GM06990 (cell line): ENCODE measurements at regions not wholly inside any gene's neighbourhood (a gene's known extent, or its start where the extent isn't known, plus 50 kb on each side); places are given as distances from the start of the nearest gene placed in this dataset.
"Not testable (repeated sequence)": the region's sequence is repeated elsewhere in the genome, so short reads cannot be mapped to it uniquely, and the experiment has no call there.

Experiments
- DNase-seq: peaks from one replicate; pipeline ENCODE4 v3.0.0-alpha.2; 2011; ENCODE audit not compliant: insufficient read length; ENCODE audit errors: extremely low read depth
- H3K27me3 ChIP-seq: replicated peaks from 2 replicates; pipeline ENCODE4 v1.6.0; 2011; ENCODE audit warnings: low read length; ENCODE audit not compliant: control insufficient read depth, insufficient read depth
- H3K36me3 ChIP-seq: 2 replicates; pipeline ENCODE4 v1.5.1; 2011; ENCODE audit warnings: low read length; ENCODE audit not compliant: control insufficient read depth, insufficient read depth
- H3K4me3 ChIP-seq: replicated peaks from 2 replicates; pipeline ENCODE4 v1.5.1; 2011; ENCODE audit warnings: low read depth, mild to moderate bottlenecking, control low read depth, low read length
- TF ChIP-seq, protein P1 (sequence below): IDR thresholded peaks from 2 replicates; pipeline ENCODE4 v1.5.1; 2011; ENCODE audit warnings: low read length, control low read depth, mild to moderate bottlenecking, inconsistent platforms; ENCODE audit not compliant: insufficient read depth, poor library complexity, severe bottlenecking

DNA sequence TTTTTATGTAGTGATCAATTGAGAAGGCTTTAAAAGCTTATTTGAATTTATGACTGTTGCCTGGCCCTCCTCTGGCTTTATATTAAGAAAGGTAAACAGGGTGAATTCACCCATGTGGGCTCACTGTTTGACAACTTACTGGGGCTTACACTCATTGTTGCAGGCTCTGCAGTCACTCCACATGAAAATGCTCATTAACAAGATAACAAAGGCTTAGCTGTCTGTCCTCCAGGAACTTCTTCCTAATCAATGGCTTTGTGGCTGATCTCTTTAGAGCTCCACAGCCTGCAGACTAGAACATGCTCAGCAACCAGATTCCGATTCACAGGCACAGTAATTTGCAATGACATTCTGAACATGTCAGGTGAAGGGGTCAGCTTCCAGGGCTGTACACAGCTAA, 323.2 kb upstream of the MAN1A1 start:
- TF ChIP-seq, protein P1, sequence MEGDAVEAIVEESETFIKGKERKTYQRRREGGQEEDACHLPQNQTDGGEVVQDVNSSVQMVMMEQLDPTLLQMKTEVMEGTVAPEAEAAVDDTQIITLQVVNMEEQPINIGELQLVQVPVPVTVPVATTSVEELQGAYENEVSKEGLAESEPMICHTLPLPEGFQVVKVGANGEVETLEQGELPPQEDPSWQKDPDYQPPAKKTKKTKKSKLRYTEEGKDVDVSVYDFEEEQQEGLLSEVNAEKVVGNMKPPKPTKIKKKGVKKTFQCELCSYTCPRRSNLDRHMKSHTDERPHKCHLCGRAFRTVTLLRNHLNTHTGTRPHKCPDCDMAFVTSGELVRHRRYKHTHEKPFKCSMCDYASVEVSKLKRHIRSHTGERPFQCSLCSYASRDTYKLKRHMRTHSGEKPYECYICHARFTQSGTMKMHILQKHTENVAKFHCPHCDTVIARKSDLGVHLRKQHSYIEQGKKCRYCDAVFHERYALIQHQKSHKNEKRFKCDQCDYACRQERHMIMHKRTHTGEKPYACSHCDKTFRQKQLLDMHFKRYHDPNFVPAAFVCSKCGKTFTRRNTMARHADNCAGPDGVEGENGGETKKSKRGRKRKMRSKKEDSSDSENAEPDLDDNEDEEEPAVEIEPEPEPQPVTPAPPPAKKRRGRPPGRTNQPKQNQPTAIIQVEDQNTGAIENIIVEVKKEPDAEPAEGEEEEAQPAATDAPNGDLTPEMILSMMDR: no peak
- Histone ChIP-seq H3K27me3 (no peaks in the 10 kb centered on the region), H3K36me3 (no peaks in the 10 kb centered on the region), H3K4me3 (no peak overlapping the region)
- no peak for DNase-seq

DNA sequence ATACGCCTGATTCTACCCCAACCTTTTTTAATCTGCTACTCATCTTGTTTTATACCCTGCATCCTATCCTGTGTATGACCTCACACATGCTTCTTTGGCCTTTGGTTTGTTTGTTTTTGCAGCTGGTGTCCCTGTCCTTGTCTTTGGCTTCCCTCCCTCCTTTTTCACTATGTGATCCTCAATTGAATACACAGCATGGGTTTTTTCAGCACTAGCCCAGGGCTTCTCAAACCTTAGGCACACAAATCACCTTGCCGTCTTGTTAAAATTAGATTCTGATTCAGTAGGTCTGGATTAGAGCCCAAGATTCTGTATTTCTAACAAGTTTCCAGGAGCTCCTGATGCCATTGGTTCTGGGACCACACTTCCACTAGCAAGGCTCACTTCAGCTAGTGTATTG, 321.5 kb upstream of the MAN1A1 start:
- TF ChIP-seq, protein P1: no peak
- no peak for DNase-seq
- H3K27me3 ChIP-seq: no peaks in the 10 kb centered on the region
- H3K36me3 ChIP-seq: no peaks in the 10 kb centered on the region
- H3K4me3 ChIP-seq: no peak overlapping the region

DNA sequence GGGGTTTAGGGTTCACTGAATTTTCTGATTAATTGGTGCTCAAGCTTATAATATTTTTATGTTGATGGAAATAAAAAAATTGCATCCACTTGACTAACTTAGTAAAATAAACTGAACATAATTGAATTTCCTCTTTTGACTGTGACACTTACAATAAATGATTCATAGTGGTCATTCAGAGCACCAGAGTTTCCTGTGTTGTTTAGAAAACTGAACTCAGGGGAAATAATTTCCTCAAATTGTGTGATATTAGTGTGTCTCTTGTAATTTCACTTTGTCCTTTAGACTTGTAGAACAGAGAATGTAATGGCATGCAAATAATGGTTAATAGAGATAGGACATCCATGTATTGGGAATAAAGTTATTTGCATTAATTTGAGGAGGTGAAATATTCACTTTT, 319.7 kb upstream of the MAN1A1 start:
- TF ChIP-seq, protein P1: no peak
- DNase-seq: no peak
- H3K36me3 ChIP-seq: no peaks in the 10 kb centered on the region

DNA sequence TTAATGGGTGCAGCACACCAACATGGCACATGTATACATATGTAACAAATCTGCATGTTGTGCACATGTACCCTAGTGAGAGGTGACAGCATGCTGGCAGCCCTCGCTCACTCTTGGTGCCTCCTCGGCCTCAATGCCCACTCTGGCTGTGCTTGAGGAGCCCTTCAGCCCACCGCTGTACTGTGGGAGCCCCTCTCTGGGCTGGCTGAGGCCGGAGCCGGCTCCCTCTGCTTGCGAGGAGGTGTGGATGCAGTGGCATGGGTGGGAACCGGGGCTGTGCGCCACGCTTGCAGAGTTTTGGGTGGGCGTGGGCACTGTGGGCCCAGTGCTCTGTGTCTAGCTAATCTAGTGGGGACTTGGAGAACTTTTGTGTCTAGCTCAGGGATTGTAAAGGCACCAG, 315.9 kb upstream of the MAN1A1 start:
- DNase-seq, H3K27me3 ChIP-seq, H3K36me3 ChIP-seq, H3K4me3 ChIP-seq: not testable (repeated sequence)

More for the DNA sequence above, 319.7 kb upstream of the MAN1A1 start:
- Histone ChIP-seq H3K27me3 (no peaks in the 10 kb centered on the region), H3K4me3 (no peak overlapping the region)

DNA sequence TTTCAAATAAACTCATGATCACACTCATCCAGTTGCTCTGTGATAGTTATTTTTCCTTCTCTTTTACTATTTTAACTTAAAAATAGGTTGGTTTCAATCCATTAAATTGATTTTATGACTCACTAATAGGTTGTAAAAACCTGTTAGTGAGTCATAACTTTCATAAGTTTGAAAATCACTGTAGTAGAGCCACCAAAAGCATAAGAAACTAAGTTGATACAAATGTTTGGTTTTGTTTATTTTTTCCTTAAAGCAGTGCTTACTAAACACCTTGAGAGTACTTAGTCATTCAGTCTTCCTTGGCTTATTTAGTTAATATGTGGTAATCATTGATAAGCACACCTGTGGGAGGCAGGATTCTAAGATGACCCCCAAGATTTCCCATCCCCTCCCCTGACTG, 312.1 kb upstream of the MAN1A1 start:
- TF ChIP-seq, protein P1: no peak
- no peak for DNase-seq

DNA sequence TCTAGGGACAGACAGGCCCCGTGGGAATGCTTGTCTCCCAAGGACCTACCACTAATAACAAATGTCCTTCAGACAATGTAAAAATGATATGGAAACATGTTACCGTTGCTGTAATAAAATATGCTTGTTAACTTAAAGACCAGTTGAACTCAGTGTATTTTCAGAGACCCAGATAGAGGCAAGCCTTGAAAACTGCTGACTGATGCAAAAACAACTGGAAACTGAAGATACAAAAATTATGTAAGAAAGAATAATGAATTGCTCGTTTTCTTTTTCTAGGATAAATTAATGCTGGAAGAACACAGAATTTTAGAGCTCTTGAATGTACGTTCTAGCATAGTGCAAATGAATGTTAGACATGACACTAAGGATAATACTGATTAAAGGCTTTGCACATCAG, 311.5 kb upstream of the MAN1A1 start:
- TF ChIP-seq, protein P1: no peak
- Histone ChIP-seq H3K36me3 (no peaks in the 10 kb centered on the region), H3K27me3 (no peaks in the 10 kb centered on the region), H3K4me3 (no peak overlapping the region)
- no peak for DNase-seq

More for the DNA sequence above, 312.1 kb upstream of the MAN1A1 start:
- Histone ChIP-seq H3K36me3 (no peaks in the 10 kb centered on the region), H3K4me3 (no peak overlapping the region), H3K27me3 (no peaks in the 10 kb centered on the region)
